Ovary (tissue), 7 donors: ENCODE measurements at regions not wholly inside any gene's neighbourhood (a gene's known extent, or its start where the extent isn't known, plus 50 kb on each side); places are given as distances from the start of the nearest gene placed in this dataset.

Source experiments
- DNase-seq, 5 donors: peaks; one replicate each; pipeline ENCODE4 v3.0.0-alpha.2; 2019 to 2020
- H3K27ac ChIP-seq, 2 donors: fragments of 200-600 bp; one replicate each; pipeline versions ENCODE4 v1.5.1 to v1.8.0; 2019 to 2022
- H3K27me3 ChIP-seq: fragments of 200-600 bp; one replicate; pipeline ENCODE4 v1.8.0; 2022
- H3K36me3 ChIP-seq: fragments of 200-600 bp; sonication (generic); one replicate; pipeline ENCODE4 v1.5.1; 2019
- H3K4me1 ChIP-seq: one replicate; pipeline ENCODE4 v1.8.1; 2013; ENCODE audit warnings: mild to moderate bottlenecking, moderate library complexity; ENCODE audit not compliant: insufficient read depth
- H3K4me3 ChIP-seq: fragments of 200-600 bp; sonication (generic); one replicate; pipeline ENCODE4 v1.5.1; 2017
- H3K9me3 ChIP-seq, 2 donors: fragments of 200-600 bp in 1 of 2; sonication (generic) in 1 of 2; one replicate each; pipeline versions ENCODE4 v1.5.1 to v1.8.1; 2013 to 2019; ENCODE audit warnings: mild to moderate bottlenecking in 1 of 2, moderate library complexity in 1 of 2
- EP300 ChIP-seq: sonication (generic); formaldehyde crosslinking; IDR thresholded peaks from one replicate; pipeline ENCODE4 v1.6.1; 2017; ENCODE audit warnings: antibody characterized with exemption
- POLR2A ChIP-seq: fragments of 450-650 bp; IDR thresholded peaks from one replicate; pipeline ENCODE4 v1.6.1; 2017; ENCODE audit warnings: antibody characterized with exemption, mild to moderate bottlenecking, moderate library complexity
- WGBS, 3 donors: extraction: QIAGEN DNeasy Blood & Tissue Kit in 1 of 3; methylation state at CpG; one replicate each; pipeline versions ENCODE4 v1.1.5 to v1.1.7; 2013 to 2017; 5-methylcytosine and 5-hydroxymethylcytosine counted together
- intact Hi-C, 4 donors: fragments of 100-400 bp; cut with DNase I; formaldehyde crosslinking; loops; one replicate each; pipeline versions ENCODE4 v1.11.0 to v1.15.1; 2022 to 2023
- TF ChIP-seq, protein P1 (sequence below), 3 donors: fragments of 450-650 bp in 2 of 3; fragments of 200-600 bp in 1 of 3; IDR thresholded peaks; one replicate each; pipeline versions ENCODE4 v1.5.1 to v1.8.0; 2016 to 2022; ENCODE audit warnings: antibody characterized with exemption in 3 of 3, mild to moderate bottlenecking in 1 of 3
- donor health status: DM: no; HTN: no; CAD: no; lungs with moderate emphysema.
- donor health status: DM: no; HTN: no; CAD: no.
- donor health status: Bipolar disorder and iron deficiency.
- donor health status: DM: no; HTN: no; CAD: no.
- donor health status: DM: yes; HTN: yes; CAD: no.

DNA sequence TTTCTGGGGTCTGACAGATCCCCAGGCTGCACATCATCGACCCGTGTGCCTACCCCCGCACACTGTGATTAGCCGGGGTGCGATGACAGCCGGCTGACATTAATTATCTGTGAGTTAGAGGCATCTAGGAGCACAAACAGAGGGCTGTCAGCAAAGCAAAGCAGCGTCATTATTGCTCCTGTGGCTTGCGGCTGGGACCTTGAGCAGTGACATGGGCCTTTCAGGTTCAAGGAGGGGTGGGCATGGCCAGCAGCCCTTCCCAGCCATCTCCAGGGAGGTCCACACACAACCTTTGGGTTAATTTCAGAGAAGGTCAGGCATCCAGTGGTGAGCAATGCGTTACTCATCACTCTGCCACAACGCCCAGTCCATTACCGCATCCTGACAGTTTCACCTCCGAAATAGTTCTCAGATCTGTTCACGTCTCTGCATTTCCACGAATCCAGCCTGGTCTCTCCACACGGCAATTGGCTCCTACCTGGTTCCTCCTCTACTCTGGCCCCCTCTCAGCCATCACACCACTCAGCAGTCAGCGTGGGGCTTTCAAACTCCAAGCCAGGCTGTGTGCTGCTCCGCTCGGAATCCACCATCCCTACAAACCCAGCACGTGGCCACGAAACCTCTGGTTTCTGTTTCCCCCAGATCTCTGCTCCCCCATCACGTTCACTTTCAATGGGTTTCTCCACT lies 249.7 kb upstream of the C16orf82 start:
- 36 to 51% (median 36%) methylated on average over 21 of the region's 21 CpGs for WGBS, 3 donors
- intact Hi-C loops: no loop called here
- no peak for DNase-seq
- Histone ChIP-seq H3K4me3 (no peak overlapping the region), H3K4me1 (no peaks in the 10 kb centered on the region), H3K9me3 (no peaks in the 10 kb centered on the region), H3K36me3 (no peaks in the 10 kb centered on the region), H3K27me3 (no peaks in the 10 kb centered on the region), H3K27ac (no peak overlapping the region)
- no peak for TF ChIP-seq POLR2A
- no peak for TF ChIP-seq EP300
- TF ChIP-seq, protein P1, sequence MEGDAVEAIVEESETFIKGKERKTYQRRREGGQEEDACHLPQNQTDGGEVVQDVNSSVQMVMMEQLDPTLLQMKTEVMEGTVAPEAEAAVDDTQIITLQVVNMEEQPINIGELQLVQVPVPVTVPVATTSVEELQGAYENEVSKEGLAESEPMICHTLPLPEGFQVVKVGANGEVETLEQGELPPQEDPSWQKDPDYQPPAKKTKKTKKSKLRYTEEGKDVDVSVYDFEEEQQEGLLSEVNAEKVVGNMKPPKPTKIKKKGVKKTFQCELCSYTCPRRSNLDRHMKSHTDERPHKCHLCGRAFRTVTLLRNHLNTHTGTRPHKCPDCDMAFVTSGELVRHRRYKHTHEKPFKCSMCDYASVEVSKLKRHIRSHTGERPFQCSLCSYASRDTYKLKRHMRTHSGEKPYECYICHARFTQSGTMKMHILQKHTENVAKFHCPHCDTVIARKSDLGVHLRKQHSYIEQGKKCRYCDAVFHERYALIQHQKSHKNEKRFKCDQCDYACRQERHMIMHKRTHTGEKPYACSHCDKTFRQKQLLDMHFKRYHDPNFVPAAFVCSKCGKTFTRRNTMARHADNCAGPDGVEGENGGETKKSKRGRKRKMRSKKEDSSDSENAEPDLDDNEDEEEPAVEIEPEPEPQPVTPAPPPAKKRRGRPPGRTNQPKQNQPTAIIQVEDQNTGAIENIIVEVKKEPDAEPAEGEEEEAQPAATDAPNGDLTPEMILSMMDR (IDR thresholded peaks at IDR 0.05): no peak

DNA sequence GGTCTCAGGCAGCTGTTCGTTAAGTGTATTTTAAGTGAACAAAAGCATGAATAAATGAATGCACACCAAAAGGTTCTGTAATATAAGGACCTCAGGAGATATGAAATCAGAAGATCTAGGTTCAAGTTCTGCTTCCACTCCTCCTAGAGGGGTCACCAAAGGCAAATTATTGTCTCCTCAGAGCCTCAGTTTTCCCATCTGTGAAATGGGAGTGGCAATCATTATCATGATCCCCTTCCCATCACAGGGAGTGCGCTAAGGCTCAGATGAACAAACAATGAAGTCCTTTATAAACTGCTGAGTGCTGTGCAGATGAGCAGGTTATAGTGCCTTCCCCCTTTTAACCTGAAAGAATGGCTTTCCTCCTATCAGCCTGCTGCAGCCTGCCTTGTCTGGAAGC lies 248.3 kb upstream of the C16orf82 start:
- no peaks in the 10 kb centered on the region for H3K4me1 ChIP-seq
- H3K36me3 ChIP-seq: no peaks in the 10 kb centered on the region
- TF ChIP-seq EP300: no peak
- no peak for TF ChIP-seq POLR2A
- TF ChIP-seq, protein P1 (IDR thresholded peaks at IDR 0.05): no peak
- DNase-seq: no peak
- H3K9me3 ChIP-seq: no peaks in the 10 kb centered on the region
- no peak overlapping the region for H3K4me3 ChIP-seq
- intact Hi-C loops: no loop called here
- H3K27ac ChIP-seq: no peak overlapping the region
- H3K27me3 ChIP-seq: no peaks in the 10 kb centered on the region
- 75 to 86% (median 83%) methylated on average over 2 of the region's 2 CpGs for WGBS, 3 donors

DNA sequence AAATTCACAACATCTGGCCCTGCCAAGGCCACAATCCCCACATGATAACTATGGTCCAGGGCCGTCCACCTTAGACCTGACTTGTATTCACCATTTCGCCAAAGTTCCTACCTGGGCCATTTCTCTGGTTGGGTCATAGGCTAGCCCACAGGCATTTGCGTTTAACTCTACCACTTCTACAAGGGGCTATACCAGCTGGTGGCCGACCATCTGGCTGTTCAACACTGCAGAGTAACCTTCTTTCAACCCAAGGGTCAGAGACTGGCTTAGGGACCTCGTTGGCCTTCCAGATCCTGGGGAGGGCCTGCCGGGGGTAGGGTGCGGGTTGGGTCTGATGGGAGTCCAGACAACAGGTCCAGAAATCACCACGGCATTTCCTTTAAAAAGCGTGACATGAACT lies 242.3 kb upstream of the C16orf82 start:
- H3K4me3 ChIP-seq: no peak overlapping the region
- no peaks in the 10 kb centered on the region for H3K9me3 ChIP-seq
- no peaks in the 10 kb centered on the region for H3K27me3 ChIP-seq
- H3K4me1 ChIP-seq: no peaks in the 10 kb centered on the region
- no peaks in the 10 kb centered on the region for H3K36me3 ChIP-seq
- TF ChIP-seq POLR2A (no peak), EP300 (no peak)
- TF ChIP-seq, protein P1 (IDR thresholded peaks at IDR 0.05): no peak
- intact Hi-C loops: no loop called here
- DNase-seq: no peak
- 75 to 79% (median 76%) methylated on average over 9 of the region's 9 CpGs for WGBS, 3 donors
- no peak overlapping the region for H3K27ac ChIP-seq

DNA sequence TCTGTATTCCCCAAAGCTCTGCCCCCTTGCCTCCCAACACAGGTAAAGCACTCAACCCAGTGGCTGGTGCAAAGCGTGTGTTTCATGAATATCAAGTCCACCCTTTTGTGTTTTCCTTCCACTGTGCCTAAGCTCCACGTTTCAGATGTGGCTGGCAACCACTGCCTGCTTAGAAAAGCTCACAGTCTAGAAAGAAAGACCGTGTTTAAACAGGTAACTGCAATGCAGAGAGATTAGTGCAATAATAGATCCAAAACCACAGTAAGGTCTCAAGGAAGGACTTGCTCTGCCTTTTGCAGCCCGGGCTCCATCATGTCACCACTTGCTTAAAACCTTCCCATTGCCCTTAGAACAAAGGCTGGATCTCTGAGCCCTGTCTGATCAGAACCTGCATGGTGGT lies 240.2 kb upstream of the C16orf82 start:
- intact Hi-C loops: no loop called here
- WGBS, 3 donors: 58 to 73% (median 62%) methylated on average over 4 of the region's 4 CpGs

More for the DNA sequence above, 240.2 kb upstream of the C16orf82 start:
- H3K9me3 ChIP-seq: no peaks in the 10 kb centered on the region
- H3K27me3 ChIP-seq: no peaks in the 10 kb centered on the region
- no peak overlapping the region for H3K4me3 ChIP-seq
- no peak for DNase-seq
- no peaks in the 10 kb centered on the region for H3K4me1 ChIP-seq
- no peak overlapping the region for H3K27ac ChIP-seq
- TF ChIP-seq, protein P1 (IDR thresholded peaks at IDR 0.05): no peak
- TF ChIP-seq EP300: no peak
- TF ChIP-seq POLR2A: no peak
- H3K36me3 ChIP-seq: no peaks in the 10 kb centered on the region
